ENCODE measurements at regions not wholly inside any gene's neighbourhood (a gene's known extent, or its start where the extent isn't known, plus 50 kb on each side); places are given as distances from the start of the nearest gene placed in this dataset.

GRCh38 chr2:22215517-22215916 lies 1091.7 kb downstream of the TDRD15 start:
- TF ChIP-seq CTCF (IDR thresholded peaks at IDR 0.05; ENCODE audit: insufficient read depth, low read length, poor library complexity, severe bottlenecking), result no peak

GRCh38 chr2:22217881-22218280 lies 1094.1 kb downstream of the TDRD15 start:
- Histone ChIP-seq H3K4me3 (replicated peaks; ENCODE audit: low read depth, low read length) (no peak overlapping the region), H3K36me3 (ENCODE audit: control insufficient read depth, insufficient read depth, low read length) (no peaks in the 10 kb centered on the region), H3K27me3 (replicated peaks; ENCODE audit: control insufficient read depth, insufficient read depth, low read length) (no peaks in the 10 kb centered on the region)
- DNase-seq (ENCODE audit: extremely low read depth, insufficient read length), result no peak
- TF ChIP-seq CTCF (IDR thresholded peaks at IDR 0.05; ENCODE audit: insufficient read depth, low read length, poor library complexity, severe bottlenecking), result no peak

More at GRCh38 chr2:22215517-22215916, 1091.7 kb downstream of the TDRD15 start:
- H3K4me3 ChIP-seq (replicated peaks; ENCODE audit: low read depth, low read length), result no peak overlapping the region
- no peaks in the 10 kb centered on the region for H3K36me3 ChIP-seq (ENCODE audit: control insufficient read depth, insufficient read depth, low read length)
- no peaks in the 10 kb centered on the region for H3K27me3 ChIP-seq (replicated peaks; ENCODE audit: control insufficient read depth, insufficient read depth, low read length)
- no peak for DNase-seq (ENCODE audit: extremely low read depth, insufficient read length)

- Histone ChIP-seq H3K36me3 (ENCODE audit: control insufficient read depth, insufficient read depth, low read length) (no peaks in the 10 kb centered on the region), H3K27me3 (replicated peaks; ENCODE audit: control insufficient read depth, insufficient read depth, low read length) (no peaks in the 10 kb centered on the region), H3K4me3 (replicated peaks; ENCODE audit: low read depth, low read length) (no peak overlapping the region)
- no peak for TF ChIP-seq CTCF (IDR thresholded peaks at IDR 0.05; ENCODE audit: insufficient read depth, low read length, poor library complexity, severe bottlenecking)
- DNase-seq (ENCODE audit: extremely low read depth, insufficient read length), result no peak
These were observed 1097.2 kb downstream of the TDRD15 start for GRCh38 chr2:22221006-22221405.

GRCh38 chr2:22238967-22239366 lies 1115.2 kb downstream of the TDRD15 start:
- H3K27me3 ChIP-seq (replicated peaks; ENCODE audit: control insufficient read depth, insufficient read depth, low read length), result no peaks in the 10 kb centered on the region
- TF ChIP-seq CTCF (IDR thresholded peaks at IDR 0.05; ENCODE audit: insufficient read depth, low read length, poor library complexity, severe bottlenecking), result no peak
- DNase-seq (ENCODE audit: extremely low read depth, insufficient read length), result no peak
- no peak overlapping the region for H3K4me3 ChIP-seq (replicated peaks; ENCODE audit: low read depth, low read length)
- H3K36me3 ChIP-seq (ENCODE audit: control insufficient read depth, insufficient read depth, low read length), result no peaks in the 10 kb centered on the region

GRCh38 chr2:22247466-22247865 lies 1123.7 kb downstream of the TDRD15 start:
- H3K27me3 ChIP-seq (replicated peaks; ENCODE audit: control insufficient read depth, insufficient read depth, low read length), result no peaks in the 10 kb centered on the region
- no peaks in the 10 kb centered on the region for H3K36me3 ChIP-seq (ENCODE audit: control insufficient read depth, insufficient read depth, low read length)
- no peak for DNase-seq (ENCODE audit: extremely low read depth, insufficient read length)
- TF ChIP-seq CTCF (IDR thresholded peaks at IDR 0.05; ENCODE audit: insufficient read depth, low read length, poor library complexity, severe bottlenecking), result no peak
- H3K4me3 ChIP-seq (replicated peaks; ENCODE audit: low read depth, low read length), result no peak overlapping the region

- TF ChIP-seq CTCF (IDR thresholded peaks at IDR 0.05; ENCODE audit: insufficient read depth, low read length, poor library complexity, severe bottlenecking), result no peak
- Histone ChIP-seq H3K36me3 (ENCODE audit: control insufficient read depth, insufficient read depth, low read length) (no peaks in the 10 kb centered on the region), H3K4me3 (replicated peaks; ENCODE audit: low read depth, low read length) (no peak overlapping the region), H3K27me3 (replicated peaks; ENCODE audit: control insufficient read depth, insufficient read depth, low read length) (no peaks in the 10 kb centered on the region)
- DNase-seq (ENCODE audit: extremely low read depth, insufficient read length), result no peak
These were observed 1125.1 kb downstream of the TDRD15 start for GRCh38 chr2:22248851-22249250.
